HCEC 1CT (cell line): ENCODE measurements at regions not wholly inside any gene's neighbourhood (a gene's known extent, or its start where the extent isn't known, plus 50 kb on each side); places are given as distances from the start of the nearest gene placed in this dataset.

Experiments used
- DNase-seq: peaks from one replicate; pipeline ENCODE4 v3.0.0-alpha.2; 2017

DNA sequence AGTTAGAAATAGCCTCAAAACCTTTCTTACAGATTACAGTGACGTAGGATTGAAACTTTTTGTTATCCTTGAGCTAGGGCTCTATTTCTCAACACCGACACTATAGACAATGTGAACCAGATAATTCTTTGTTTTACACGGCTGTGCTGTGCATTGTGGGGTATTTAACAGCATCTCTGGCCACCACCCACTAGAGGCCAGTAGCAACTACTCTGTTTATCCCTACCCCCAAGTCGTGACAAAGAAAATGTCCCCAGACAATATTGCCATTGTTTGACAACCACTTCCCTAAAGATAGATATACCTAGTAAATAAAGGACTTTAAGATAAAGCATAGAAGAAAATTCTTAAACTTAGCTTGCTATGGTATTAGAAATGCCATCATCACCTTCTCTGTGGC, 359.6 kb downstream of the ARL4A start:
- no peak for DNase-seq

DNA sequence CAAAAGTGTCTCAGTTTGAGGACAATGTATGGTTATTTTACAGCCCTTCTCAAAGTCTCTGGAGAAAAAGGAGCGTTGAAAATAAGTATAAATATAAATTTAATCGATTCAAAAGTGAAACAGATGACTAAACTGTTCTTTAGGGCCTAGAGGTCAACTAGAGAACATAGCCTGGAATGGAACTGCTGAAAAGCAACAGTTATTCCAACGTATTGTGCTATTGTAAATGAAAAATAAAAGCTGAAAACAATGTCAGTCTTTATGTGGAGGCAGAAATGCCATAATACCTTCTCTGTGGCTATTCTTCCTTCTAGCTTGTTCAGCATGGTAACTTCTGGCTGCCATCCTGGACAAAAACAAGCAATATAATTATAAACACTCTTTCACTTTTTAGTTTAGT, 362.5 kb downstream of the ARL4A start:
- no peak for DNase-seq

DNA sequence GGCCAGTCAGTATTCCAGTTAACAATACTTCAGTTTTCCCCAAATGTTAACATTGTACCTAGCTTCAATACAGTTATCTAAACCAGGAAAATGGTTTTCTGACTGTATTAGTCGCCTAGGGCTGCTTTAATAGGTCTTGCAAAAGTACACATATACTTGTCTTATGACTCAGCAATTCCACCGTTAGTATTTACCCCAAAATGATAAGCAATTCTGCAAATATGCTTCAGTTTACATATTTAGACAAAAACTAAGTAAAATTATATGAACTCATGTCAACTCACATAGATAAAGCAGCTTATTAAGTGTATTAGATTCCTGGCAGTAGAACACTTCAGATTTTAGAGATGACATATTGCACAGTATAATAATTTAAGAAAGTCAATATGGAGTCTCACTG, 363.3 kb downstream of the ARL4A start:
- DNase-seq: peak; percentile 94

DNA sequence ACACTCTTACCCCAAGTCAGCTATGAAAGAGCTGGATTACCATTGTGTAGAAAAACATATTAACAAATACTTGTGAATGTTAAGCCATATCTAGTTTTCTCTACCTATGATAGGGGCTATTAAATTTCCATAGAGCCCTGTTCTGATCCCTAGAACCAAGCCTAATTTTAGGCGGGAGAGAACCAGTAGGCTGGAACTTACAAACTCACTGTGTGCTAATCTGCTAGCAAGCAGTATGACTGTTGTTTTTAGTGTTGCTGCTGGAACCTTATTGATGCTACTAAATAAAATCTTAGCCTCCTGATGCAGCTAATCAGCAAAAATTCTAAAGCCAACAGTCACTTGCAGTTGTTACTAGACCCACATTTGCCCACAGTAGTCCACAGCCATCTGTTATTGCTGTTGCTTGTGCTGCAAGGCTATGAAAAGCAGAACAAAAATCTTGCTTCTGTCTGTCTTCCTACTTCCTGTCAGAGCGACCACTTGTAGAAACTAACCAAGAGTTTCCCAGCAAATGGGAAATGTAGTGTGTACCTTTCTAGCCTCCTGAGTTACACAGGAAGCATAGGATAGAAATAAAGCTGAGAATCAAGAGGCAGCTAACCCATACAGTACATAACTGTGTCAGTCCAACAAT, 368.4 kb downstream of the ARL4A start:
- DNase-seq: no peak

DNA sequence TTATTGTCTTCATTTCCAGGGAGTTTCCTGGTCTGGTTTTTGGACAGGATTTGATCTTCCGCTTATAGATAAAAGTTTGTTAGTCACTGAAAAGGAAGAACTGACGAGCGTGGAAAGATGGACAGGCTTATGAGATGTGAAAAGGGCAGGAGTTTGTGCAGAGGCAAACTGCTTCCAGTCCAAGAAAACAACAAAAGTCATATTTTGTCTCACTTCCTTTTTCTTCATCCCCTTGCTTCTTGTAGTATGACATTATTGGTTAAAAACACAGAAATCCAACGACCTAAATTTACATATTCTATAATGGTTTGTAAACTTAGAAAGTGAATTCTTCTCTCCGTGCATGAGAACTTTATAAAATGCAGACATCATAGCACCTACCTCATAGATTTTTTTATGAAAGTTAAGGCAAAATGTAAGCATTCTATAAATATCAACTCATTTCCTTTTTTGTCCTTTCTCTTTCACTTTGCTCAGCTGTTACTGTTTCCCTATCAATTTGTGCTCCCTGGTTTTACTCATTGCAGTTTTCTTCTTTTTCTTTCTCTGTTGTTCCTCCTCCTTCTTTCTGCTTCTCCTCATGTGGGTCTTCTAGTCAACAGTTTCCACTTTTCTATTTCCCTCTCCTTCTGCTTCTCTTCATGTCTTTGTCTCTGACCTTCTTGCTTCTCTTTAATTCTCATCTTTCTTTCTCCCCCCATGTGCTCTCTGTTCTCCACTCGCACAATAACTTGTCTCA, 370.2 kb downstream of the ARL4A start:
- DNase-seq: no peak

DNA sequence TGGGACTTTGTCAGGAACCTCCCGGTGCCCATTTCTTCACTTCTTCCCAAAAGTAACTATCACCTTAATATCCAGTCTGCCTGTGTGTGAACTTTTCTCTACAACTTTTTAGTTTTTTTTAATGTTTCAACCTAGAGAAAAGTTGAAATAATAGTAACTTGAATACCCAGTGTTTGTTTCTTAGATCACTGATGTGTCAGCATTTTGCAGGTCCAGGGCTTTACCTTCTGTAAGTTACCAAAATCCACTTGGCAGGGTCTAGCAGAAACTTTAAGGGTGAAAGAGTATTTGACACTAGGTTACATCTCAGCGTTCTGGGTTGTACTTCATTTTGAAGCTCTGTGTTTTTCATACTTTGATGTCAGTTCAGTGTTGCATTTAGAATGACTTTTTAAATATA, 372.7 kb downstream of the ARL4A start:
- no peak for DNase-seq

DNA sequence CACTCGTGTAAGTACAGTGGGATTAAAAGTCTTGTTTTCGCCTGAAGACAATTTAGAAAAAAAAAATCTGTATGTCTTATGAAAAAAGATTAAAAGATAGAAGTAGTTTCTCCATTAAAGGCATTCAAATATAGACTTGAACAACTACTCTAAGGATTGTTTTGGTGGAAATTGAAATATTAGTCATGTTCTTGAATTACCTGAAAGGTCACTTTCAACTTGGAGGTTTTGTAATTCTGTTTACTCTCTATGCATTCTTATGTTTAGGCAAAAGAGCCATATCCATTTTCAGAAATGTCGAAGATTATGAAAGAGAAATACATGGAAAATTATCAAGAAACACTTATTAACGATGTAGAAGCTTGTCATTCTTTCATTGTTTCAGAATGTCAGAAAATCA, 373.7 kb downstream of the ARL4A start:
- no peak for DNase-seq

DNA sequence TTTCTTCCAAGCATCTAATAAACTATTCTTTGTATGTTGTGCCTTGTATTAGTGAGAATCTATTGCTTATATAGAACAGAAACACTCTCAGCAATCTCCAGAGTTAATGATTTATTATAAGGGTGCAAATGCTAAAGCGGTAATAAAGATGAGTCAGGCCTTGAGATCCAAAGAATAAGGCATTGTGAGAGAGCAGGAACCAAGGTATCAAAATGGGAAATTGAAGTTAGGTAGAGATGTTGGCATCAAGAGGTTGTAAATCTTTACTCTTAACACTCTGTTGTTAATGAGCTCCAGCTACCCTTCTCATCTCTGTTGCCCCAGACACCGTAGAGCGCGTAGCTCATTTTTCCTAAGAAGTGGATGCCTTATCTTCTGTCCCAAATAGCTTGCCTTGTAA, 375.2 kb downstream of the ARL4A start:
- DNase-seq: no peak

DNA sequence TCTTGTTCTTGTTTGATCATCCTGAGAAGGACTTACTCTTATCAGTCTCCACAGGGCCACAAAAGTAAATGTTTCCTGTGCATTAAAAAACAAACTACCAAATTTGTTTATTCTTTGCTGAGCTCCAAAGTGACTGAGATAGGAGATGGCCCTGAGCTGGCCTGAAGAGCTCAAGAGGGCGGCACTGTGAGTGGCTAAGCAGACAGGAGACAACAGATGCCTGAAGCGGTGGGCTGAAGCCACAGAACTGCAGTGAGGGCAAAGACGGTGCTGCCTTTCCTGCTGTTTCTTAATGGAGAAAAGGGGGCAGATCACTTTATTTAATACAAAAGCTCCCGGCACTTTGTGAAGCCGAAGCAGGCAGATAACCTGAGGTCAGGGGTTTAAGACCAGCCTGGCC, 379.6 kb downstream of the ARL4A start:
- no peak for DNase-seq

DNA sequence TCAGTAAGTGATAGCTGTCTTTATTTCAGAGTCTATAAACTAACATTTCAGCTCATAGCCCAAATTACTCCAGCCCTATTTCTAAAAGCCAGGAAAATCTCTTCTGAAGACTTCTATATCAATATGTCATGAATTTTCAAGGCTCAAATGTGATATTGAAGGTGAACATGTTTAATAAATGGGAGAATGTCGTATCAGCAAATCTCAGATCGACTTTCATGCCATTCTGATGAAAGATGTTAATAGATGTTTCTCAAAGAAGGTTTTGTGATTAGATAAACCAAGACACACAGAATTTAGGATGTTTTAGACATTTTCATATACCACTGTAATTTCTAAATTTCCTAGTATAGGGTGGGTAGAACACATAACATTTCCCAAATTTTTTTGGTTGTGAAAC, 380.6 kb downstream of the ARL4A start:
- DNase-seq: no peak

DNA sequence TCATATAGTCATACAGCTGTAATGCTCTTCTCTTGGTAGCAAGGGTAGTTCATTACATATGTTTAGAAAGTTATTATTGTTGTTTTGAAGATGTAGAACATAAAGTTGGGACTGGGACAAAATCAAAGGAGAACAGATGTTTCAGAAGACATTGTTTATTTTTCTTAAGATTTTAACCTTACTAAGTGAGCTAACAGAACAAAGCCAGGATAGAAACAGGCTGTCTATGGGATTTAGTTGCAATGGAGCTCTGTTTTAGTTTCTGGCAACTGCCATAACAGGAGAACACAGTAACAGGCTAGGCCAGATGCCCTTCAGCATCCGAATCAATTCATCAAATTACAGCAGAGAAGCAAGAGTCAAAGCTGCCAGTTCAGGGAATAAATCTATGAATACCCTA, 382.4 kb downstream of the ARL4A start:
- DNase-seq: peak; percentile 76

DNA sequence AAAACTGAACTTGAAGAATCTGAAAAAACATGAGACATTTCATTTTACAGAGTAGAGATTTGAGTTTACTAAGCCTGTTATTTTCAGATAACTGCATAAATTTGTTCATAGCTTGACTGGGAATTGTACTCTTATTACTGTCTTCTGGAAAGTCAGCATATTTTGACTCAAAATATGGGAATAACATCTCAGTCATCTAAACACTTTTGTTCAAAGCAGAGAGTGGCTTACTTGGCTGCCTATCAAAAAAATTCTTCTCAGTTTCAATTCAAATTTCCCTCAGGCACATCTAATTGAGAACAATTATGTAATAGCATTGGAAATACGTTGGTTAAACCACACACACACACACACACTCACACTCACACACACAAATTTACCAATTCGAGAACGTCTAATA, 384.6 kb downstream of the ARL4A start:
- DNase-seq: no peak

DNA sequence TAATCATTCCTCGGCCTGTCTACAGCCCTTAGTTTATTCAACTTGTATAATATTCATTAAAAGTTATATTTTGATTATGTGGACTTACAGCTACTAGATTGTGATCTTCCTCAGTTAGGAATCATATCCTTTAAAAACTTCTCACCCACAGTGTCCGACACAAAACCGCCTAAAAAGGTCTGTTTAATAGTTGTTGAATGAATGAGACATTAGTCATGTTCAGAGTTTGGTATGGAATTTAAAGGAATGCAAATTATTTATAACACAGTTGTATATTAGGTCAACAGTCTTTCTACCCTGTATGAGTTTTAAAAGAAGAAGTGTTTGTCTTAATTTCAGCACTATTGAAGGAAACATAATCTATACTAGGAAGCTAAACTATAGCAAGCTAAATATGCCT, 390.0 kb downstream of the ARL4A start:
- peak; percentile 86 for DNase-seq

DNA sequence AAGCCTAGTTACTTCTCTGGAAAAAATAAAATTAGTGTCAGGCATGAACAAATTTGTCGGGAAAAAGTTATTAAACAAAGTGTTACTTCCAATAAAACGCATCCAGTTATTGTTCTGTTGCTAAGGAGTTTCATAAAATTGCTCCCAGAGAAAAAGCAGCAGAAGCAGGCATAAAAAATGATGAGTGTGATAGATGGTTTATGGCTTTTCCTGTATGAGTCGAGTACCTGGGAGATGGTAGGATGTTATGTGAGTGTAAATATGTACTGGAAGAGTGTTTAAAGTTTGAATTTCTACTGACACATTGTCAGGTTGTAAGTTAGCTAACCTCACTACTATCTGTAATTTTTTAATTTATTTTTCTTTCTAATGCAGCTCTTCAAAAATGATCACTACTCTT, 390.7 kb downstream of the ARL4A start:
- no peak for DNase-seq

DNA sequence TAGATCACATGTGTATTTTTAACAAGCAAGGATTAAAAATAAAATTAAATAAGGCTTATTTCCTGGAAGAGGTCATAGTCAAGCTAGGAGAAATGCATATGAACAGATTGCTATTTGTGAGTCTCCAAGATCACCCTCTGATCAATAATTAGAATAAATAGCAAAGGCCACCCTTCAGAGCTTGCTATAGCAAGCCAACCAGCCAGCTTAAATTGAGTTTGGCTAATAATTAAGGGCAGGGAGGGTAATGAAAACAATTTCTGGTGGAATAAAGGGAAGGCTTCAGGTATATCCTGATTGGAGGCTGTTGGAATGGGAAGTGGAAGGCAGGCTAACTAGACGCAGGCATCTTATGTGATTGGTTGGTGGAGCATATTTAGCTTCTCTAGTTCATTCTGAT, 403.5 kb downstream of the ARL4A start:
- no peak for DNase-seq

DNA sequence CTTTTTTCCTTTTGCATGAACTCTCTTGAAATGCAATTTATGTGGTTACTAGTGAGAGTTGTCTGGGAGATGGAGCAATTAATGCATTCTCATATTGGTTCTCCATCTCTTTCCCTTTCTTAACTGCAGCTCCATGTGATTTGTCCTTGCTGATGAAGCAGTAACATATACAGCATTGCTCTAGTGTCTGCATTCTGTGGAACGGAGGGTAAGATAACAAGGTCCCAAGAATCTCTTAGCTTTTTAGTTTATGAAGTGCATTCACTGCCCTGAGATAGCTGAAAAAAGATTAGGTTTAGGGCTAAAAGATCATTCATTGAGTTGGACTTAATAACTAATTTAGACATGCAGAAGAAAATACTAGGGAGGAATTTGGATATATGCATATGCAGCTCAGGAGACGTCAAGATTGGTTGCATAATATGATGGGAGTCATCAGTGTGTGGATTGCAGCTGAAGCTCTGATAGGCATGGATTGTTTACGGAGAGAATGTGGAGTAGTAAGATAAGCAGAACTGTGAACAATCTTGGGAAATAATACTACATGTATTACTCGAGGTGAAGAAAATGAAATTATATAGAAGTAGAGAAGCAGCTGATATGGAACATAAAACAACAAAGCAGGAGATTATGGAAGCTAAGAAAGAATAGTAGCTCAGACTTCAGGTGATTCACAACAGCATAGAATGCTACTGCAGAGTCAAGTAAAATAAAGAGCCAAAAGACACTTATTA, 404.7 kb downstream of the ARL4A start:
- DNase-seq: peak; percentile 3

DNA sequence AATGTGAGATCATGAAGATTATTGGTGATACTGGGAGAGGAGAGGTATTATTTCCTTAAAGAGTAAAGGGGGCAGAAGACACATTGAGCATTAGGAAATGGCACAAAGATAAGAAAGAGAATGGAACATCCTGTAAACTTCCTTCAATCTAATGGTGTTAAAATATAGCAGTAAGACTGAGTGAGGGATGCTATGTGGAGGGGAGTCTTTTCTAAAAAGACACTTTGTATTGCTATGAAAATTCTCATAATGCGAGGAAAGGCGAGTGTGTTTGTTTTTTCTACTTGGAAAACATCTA, 405.2 kb downstream of the ARL4A start:
- no peak for DNase-seq

DNA sequence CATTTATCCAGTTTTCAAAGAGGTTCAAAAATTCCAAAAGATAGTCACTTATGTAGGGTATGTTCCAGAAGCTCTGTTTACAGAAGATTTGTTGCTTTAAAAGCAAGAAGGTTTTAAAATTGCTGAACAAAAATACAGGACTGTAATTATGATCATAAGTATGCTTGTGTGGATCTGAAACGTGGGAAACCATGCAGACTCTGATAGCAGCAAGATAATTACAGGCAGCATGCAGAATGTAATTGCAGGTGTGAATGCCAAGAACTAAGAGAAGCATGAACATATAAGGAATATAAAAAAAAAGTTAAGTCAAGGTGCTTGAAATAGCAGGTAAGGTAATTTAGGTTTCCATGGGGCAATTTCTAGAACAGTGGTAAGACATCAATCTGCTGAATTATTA, 405.7 kb downstream of the ARL4A start:
- no peak for DNase-seq

DNA sequence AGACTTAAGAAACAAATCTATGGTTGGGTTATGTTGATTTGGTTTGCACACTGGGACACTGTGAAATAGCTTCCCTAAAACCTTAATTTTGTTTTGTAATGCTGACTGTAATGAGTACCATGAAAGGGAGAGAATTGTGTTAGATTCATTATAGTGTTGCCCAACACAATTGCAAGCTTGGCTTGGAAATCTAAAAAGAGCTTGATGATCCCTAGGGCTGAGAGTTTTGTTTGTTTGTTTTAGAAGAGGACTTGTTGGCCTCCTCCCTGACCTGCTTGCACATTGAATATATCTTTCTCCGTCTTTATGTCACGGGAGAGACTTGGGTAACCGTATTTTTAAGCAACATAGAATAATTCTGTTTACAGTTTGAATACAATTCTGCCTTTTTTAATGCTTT, 410.1 kb downstream of the ARL4A start:
- no peak for DNase-seq

DNA sequence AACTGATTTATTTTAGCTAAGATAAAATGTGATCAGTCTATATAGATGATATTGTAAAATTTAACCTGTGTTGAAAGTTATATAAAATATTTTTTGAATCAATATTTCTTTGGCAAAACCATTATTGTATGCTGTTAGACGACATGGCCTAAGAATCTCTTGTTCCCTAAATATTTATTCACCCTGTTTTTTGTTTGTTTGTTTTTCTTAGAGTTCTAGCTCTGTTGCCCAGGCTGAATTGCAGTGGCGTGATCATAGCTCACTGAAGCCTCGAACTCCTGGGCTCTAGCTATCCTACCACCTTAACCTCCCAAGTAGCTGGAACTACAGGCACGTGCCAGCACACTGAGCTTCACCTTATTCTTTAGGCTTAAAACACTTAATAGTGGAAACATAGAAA, 410.7 kb downstream of the ARL4A start:
- no peak for DNase-seq

DNA sequence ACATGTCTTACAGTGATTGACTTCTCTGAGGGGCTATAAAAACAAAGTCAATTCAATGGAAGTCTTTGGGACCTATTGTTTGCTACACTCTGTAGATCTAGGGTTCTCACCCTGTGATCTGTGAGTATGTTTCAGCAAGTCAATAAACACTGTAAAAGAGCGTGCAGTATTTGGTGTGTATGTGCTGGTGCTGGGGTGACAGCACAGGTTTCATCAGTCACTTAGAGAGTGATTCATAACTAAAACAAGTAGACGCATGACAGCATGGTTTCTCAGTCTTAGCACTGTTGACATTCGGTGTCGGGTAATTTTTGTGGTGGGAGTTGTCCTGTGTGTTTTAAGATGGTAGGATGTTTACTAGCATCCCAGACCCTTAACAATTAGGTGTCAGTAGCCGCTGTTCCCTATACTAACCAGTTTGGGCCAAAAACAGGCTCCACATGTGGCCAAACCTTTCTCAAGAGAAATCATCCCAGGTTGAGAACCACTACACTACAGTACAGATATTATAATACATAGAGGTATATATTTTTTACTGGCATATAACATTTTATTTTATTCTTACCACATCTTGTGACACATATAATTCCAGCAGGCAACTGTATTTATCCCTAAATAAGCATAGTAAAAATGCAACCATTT, 411.8 kb downstream of the ARL4A start:
- DNase-seq: peak; percentile 13

DNA sequence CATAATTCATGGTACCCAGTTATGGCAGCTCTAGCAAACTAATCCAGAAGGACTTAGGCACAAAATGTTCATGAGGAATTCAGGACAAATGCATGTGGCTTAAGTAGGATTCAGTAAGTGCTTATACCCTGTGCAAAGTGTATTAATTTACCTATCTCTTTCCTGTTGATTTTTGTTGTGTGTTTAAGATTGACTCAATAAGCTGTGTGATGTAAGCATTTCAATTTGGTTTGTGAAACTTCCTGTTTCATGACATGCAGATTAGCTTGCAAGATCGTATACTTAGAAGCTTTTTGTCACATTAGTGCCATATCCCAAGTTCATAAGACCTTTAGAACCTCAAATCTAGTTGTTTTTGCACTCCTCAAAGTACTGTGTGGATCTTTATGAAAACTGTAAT, 416.7 kb downstream of the ARL4A start:
- no peak for DNase-seq

DNA sequence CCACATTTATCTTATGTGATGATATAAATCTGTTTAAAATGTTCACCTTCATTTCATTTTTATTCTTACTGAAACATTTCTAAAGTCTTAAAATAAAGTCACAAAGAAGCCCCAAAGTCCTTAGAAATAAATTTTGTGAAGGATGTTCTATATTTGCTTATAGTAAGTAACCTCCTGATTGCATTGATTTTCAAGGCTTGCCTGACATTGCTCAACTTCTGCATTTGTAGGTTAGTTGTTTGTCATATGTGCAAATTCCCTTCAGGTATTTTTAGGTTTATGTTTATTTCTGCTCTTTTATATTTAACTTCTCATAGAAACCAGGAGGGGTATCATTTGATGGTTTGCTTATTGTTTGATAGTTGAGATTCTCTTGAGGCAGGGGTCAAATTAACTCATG, 417.8 kb downstream of the ARL4A start:
- no peak for DNase-seq

DNA sequence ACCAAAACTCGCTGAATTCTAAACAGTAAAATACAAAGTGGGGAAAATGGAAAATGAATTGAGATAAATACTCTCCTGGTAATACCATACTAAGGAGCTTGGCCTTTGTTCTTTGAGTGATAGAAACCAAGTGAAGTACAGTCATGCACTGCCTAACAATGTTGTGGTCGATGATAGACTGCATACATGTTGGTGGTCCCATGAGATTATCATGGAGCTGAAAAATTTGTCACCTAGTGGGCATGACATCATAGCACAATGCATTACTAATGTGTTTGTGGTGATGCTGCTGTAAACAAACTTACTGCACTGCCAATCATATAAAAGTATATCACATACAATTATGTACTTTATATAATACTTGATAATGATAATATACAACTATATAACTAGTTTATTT, 419.1 kb downstream of the ARL4A start:
- no peak for DNase-seq
